Kidney (tissue), 10 donors: ENCODE measurements at regions not wholly inside any gene's neighbourhood (a gene's known extent, or its start where the extent isn't known, plus 50 kb on each side); places are given as distances from the start of the nearest gene placed in this dataset.
"Not testable (repeated sequence)": the region's sequence is repeated elsewhere in the genome, so short reads cannot be mapped to it uniquely, and the experiment has no call there.

Experiments
- DNase-seq, 5 donors: peaks; one replicate each; pipeline ENCODE4 v3.0.0-alpha.2; 2013 to 2020
- FAIRE-seq: peaks from 2 replicates; lab custom pipeline; 2012; peaks lifted over from hg19 to GRCh38; lab: Jason Lieb, UNC
- H3K27ac ChIP-seq, 2 donors: one replicate each; pipeline ENCODE4 v1.7.0; 2013; ENCODE audit warnings: low read depth in 2 of 2, low read length in 2 of 2, inconsistent platforms in 1 of 2
- H3K27me3 ChIP-seq: one replicate; pipeline ENCODE4 v1.7.1; 2013; ENCODE audit warnings: low read length, inconsistent platforms; ENCODE audit not compliant: control insufficient read depth, insufficient read depth
- H3K36me3 ChIP-seq, 3 donors: one replicate each; pipeline versions ENCODE4 v1.7.0 to v1.7.1; 2013; ENCODE audit warnings: low read length in 3 of 3, control low read depth in 1 of 3, inconsistent platforms in 1 of 3; ENCODE audit not compliant: insufficient read depth in 3 of 3, control insufficient read depth in 2 of 3
- H3K4me1 ChIP-seq, 3 donors: one replicate each; pipeline versions ENCODE4 v1.7.0 to v1.7.1; 2013; ENCODE audit warnings: low read length in 3 of 3, inconsistent platforms in 1 of 3, low read depth in 1 of 3; ENCODE audit not compliant: control insufficient read depth in 2 of 3, insufficient read depth in 2 of 3
- H3K4me3 ChIP-seq, 3 donors: one replicate each; pipeline versions ENCODE4 v1.7.0 to v1.8.1; 2013; ENCODE audit warnings: low read length in 3 of 3, control low read depth in 1 of 3, inconsistent platforms in 1 of 3
- H3K9ac ChIP-seq, 3 donors: one replicate each; pipeline versions ENCODE4 v1.7.0 to v1.7.1; 2013; ENCODE audit warnings: low read length in 3 of 3, control low read depth in 1 of 3, inconsistent platforms in 1 of 3
- H3K9me3 ChIP-seq, 3 donors: one replicate each; pipeline versions ENCODE4 v1.7.0 to v1.7.1; 2013; ENCODE audit warnings: low read length in 3 of 3, control low read depth in 1 of 3, inconsistent platforms in 1 of 3; ENCODE audit not compliant: control insufficient read depth in 2 of 3, insufficient read depth in 1 of 3
- intact Hi-C: fragments of 100-400 bp; cut with DNase I; formaldehyde crosslinking; loops from one replicate; pipeline ENCODE4 v1.11.1; 2022
- donor health status: control.
- donor health status: control.
- donor health status: DM: yes; HTN: yes; CAD: no.
- donor health status: Normal renal cell carcinoma (clear cell type).

DNA sequence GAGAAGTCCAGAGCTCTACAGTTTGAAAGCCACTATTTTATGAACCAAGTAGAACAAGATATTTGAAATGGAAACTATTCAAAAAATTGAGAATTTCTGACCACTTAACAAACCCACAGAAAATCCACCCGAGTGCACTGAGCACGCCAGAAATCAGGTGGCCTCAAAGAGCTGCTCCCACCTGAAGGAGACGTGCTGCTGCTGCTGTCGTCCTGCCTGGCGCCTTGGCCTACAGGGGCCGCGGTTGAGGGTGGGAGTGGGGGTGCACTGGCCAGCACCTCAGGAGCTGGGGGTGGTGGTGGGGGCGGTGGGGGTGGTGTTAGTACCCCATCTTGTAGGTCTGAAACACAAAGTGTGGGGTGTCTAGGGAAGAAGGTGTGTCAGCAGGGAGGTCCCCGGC is 50.0 kb upstream of the IQSEC3 start:
- H3K4me1 ChIP-seq, intact Hi-C loops, FAIRE-seq, DNase-seq, H3K9me3 ChIP-seq, H3K4me3 ChIP-seq, H3K9ac ChIP-seq, H3K27me3 ChIP-seq, H3K27ac ChIP-seq, H3K36me3 ChIP-seq: not testable (repeated sequence)
